Fibroblast of villous mesenchyme (primary cell): ENCODE measurements at regions not wholly inside any gene's neighbourhood (a gene's known extent, or its start where the extent isn't known, plus 50 kb on each side); places are given as distances from the start of the nearest gene placed in this dataset.
A peak's percentile ranks its signal among the peaks of the same experiment; 100 is the strongest.
"Not testable (repeated sequence)": the region's sequence is repeated elsewhere in the genome, so short reads cannot be mapped to it uniquely, and the experiment has no call there.

ENCODE experiments used
- DNase-seq: peaks from one replicate; pipeline ENCODE4 v3.0.0-alpha.2; 2010; ENCODE audit warnings: low read depth
- H3K4me3 ChIP-seq: 2 replicates; pipeline ENCODE4 v1.5.1; 2011; ENCODE audit warnings: low read depth, mild to moderate bottlenecking, low read length

DNA sequence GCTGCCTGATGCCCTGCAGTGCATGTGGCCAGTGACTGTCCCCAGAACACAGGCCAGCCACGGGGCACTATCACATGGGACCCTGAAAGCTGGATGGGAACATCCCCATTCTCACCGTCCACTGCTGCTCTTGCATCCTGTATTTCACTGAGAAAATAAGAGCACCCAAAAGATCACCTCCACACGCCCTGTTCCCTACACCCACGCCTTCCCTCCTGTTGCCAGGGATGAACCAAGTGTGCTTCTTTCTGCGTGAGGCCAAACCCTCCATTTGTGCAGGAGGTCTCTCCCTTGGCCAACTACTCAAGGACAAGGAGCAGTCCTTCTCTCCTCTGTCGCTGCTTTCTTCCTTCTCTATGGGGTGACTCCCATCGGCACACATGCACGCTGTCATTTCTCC is 118.3 kb downstream of the LRRC37A3 start:
- DNase-seq, H3K4me3 ChIP-seq: not testable (repeated sequence)

DNA sequence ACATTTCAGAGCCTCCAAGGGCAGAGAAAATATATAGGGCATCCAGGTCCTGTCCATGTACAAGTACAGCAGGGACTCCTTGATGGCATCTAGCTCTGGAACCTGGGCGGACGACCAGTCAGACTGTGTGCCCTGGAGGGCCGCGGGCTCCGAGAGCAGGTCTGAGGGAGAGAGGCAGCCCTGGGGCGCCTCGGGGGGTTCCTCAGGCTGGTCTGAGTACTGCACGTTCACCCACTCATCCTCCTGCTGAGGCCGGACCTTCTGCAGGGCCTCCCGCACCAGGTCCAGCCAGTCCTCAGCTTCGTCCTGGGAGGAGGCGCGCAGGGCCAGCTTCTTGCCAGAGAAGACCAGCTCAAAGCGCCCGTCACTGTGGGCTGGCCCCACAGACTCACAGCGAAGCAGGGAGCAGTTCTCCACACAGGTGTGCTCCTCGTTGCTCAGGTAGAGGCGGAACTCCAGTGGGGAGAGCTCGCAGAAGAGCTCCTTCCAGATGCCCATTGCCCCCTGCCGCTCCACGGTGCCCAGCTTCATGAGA is 118.8 kb downstream of the LRRC37A3 start:
- DNase-seq, H3K4me3 ChIP-seq: not testable (repeated sequence)

DNA sequence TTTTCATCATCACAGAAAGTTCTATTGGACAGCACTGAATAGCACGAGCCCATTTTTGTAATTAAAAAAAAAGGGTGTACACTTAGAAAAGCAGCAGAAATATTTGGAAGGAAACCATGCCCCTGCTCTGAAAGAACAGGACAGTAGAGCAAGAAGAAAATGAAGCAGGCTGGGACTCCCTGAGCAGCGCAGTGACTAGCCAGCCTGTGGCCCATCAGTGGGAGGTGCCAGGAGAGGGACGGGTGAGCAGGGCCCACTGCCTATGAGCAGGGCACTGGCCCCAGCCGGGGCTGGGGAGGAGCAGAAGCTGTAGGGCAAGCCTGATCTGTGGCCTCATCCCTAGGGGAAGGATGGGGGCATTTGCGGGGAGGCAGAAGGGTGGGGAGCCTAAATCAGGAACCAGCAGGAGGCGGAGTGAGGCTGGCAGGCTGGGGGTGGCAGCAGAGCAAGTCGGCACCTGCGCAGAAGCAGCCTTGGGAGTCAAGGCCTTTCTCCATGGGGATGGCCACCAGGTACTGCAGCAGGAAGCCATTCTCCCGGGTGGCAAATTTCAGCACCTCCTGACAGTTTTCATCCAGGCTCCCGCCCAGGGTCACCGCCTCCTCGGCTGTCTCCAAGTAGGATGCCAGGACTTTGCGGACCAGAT is 119.6 kb downstream of the LRRC37A3 start:
- H3K4me3 ChIP-seq, DNase-seq: not testable (repeated sequence)

DNA sequence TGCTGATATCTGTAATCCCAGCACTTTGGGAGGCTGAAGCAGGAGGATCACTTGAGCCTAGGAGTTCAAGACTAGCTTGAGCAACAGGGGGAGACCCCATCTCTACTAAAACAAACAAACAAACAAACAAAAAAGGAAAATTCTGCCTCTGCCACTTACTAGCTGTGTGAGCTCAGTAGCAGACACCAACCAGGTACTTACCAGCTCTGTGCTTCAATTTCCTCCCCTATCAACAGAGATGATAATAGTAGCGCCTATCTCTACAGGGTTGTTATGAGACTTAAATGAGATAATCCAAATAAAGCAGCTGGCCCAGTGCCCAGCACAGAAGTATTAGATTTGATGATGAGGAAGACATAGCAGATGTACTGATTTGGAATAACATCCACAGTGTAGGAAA is 120.3 kb downstream of the LRRC37A3 start:
- DNase-seq, H3K4me3 ChIP-seq: not testable (repeated sequence)

DNA sequence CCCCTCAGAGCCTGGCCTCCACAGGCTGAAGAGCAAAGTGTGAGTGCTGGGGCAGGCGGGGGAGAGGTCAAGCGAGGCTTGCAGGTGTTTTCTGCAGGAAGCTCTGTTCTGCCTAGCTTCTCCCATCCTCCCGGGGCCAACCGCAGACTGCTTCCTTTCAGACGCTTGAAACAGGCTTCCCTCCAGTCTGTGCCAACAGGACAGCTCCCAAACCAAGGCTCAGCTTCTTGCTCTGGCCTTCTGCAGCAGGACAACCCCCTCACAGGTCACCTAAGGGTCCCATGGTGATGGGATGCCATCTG is 120.8 kb downstream of the LRRC37A3 start:
- not testable (repeated sequence) for H3K4me3 ChIP-seq, DNase-seq

DNA sequence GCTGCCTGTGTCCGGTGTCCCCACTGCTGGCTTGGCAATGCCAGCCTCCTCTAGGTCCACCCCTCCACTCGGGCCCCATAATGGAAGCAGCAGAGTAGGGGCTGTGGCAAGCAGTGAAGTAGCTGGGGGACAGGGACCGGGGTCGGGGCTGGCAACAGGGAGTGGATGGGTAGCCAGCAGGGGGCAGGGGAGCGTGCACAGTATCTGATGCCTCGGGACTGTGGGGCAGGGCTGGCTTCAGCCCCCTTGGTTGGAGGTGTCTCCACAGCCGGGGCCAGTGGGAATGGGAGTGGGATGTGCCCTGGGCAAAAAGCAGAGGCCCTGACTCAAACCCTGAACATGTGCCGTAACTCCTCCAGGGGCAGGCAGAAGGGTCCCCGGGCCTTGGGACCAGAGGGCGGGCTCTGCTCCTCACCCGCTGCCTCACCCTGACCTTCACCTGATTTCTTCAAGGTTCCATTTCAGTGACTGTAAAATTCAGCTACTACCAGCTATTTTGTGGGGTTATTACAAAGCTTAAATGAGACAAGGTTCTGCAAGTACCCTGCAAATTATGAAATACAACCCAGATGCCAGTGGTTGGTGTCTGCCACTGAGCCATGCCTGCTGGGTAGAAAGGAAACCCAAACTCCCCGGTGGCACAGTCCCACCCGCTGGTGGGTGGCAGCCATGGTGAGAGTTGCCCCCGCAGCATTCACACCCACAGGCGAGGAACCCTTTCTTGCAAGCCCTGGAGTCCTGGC is 121.4 kb downstream of the LRRC37A3 start:
- not testable (repeated sequence) for H3K4me3 ChIP-seq, DNase-seq

DNA sequence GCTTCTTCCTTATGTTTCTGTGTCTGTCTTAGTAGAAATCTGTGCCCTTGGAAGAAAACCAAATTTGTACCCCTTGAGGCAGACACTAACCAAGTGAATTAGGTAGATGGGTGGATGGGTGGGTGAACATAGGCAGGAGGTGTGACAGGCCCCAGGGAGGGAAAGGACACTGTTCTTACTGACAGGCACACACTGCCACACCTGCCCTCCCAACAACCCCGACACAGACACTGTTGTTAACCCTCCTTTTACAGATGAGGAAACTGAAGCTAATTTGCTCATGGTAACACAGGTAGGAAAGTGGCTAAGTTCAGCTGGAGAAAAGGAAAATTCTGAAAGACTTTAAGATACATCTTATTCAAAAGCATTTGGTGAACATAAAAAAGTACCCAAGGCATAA is 123.9 kb downstream of the LRRC37A3 start:
- DNase-seq, H3K4me3 ChIP-seq: not testable (repeated sequence)

DNA sequence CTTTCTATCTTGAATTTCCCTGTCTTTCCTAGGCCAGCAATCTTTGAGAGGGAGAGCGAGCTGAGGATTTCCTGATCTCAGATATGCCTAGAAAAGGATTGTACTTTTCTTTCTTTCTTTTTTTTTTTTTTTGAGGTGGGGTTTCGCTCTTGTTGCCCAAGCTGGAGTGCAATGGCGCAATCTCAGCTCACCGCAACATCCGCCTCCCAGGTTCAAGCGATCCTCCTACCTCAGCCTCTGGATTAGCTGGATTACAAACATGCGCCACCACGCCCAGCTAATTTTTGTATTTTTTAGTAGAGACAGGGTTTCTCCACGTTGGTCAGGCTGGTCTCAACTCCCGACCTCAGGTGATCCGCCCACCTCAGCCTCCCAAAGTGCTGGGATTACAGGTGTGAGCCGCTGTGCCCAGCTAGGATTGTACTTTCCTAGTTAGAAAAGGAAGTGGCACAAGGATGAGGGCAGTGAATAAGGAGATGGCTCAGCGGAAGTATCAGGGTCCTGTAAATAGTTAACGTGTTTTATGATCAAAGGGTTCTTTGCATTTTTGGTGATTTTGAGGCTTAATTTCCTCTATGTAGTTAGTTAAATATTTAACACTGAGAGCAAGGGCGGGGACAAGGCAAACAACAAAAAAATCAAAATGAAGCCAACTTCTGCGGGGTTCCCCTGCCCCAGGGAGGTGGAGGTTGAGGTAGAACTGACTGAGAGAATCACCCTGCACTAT is 124.6 kb downstream of the LRRC37A3 start:
- H3K4me3 ChIP-seq, DNase-seq: not testable (repeated sequence)

DNA sequence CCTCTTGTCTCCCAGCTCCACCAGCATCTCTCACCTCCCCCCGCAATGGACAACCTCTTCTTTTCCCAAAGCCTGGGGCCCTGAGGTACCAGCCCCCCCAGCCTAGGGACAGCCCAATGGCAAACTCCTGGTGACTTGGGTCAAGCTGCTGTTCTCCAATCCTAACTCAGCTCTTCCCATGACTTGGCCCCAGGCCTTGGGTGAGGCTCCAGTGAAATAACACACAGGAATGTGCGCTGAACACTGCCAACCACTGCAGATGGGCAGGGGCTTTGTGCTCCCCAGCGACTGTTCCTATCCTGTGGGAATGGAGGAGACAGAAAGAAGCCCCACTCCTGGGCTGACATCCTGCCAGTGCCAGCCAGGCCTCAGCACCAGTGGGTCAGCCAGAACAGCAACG is 125.2 kb downstream of the LRRC37A3 start:
- not testable (repeated sequence) for DNase-seq, H3K4me3 ChIP-seq

DNA sequence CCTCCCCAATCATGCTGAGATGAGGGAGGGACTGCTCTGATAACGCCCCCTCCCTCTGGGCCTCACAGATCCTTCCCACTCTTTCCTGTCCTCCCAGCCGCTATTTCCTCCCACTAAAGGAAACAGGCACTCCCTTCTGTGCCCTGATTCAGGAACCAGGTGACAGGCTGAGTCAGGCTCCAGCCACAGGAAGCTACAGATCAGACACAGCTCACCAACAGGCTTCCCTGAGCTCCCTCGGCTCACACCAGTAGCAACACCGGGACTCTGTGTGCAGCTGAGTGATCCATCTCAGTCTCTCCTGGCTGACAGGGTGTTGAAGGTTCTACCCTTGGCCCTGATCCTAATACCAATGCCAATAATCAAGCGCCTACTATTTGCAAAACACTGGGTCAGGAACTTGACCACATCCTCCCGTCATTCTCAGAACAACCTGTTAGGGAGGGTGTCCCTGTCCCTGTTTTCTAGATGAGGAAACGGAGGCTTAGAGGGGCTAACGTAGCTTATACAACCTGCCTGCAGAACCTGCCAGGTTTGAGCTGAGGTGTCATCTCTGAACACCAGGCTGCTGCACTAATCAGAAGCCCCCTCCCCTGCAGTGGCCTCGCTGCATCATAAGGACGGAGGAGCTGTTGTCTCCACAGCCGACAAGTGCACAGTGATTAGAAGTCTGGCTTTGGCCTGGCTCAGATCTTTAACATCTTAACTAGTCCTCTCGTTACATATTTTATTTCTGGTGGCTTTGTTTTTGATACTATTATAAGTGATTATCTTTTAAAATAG is 126.3 kb downstream of the LRRC37A3 start:
- not testable (repeated sequence) for H3K4me3 ChIP-seq
- peak; percentile 61 for DNase-seq

DNA sequence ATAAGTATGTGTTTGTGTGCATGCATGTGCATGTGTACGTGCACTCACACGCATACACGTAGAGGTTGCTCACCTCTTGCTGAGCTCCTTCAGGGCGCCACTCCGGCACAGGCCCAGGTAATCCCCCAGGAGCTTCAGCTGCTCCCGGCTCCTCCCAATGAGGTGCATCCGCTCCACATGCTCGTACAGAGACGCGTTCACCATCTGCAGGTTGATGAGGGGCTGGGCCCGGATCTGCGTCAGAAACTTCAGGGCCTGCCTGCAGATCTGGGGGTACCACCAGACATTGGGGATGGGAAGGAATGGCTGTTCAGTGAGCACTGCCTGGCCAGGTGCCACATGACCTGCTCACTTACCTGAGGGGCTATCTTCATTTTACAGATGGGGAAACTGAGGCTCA is 127.0 kb downstream of the LRRC37A3 start:
- H3K4me3 ChIP-seq, DNase-seq: not testable (repeated sequence)

DNA sequence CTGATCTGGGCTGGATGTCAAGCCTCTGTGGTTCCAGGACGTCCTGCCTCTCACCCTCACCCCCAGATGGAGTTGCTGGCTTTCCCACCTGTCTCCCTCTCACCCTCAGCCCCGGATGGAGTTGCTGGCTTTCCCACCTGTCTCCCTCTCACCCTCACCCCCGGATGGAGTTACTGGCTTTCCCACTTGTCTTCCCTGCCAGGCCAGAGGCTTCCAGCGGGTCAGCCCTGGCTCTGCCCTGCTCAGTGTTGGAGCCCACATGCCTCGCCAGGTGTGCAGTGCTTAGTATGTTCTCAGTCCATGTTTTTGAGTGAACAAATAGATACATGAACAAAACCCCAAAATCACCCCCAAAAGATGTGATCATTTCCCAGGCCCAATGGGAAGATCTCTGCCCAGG is 127.6 kb downstream of the LRRC37A3 start:
- H3K4me3 ChIP-seq, DNase-seq: not testable (repeated sequence)

DNA sequence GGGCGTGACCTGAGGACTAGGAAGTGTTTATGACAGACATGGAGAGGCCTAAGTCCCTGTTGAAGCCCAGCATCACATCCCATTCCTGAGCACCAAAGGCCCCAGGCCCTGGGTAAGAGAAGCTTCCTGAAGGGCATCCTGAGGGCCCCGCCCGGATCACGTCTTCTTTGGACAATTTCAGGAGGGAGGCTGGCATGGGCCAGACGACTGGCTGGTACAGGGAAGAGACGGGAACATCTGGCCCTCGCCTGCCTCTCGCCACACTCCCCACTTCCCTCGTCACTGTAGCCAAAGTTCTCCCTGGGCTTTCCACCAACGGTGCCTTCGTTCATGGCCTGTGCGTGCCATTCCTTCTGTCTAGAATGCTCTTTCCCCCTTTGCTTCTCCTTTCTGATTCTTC is 128.1 kb downstream of the LRRC37A3 start:
- not testable (repeated sequence) for DNase-seq

DNA sequence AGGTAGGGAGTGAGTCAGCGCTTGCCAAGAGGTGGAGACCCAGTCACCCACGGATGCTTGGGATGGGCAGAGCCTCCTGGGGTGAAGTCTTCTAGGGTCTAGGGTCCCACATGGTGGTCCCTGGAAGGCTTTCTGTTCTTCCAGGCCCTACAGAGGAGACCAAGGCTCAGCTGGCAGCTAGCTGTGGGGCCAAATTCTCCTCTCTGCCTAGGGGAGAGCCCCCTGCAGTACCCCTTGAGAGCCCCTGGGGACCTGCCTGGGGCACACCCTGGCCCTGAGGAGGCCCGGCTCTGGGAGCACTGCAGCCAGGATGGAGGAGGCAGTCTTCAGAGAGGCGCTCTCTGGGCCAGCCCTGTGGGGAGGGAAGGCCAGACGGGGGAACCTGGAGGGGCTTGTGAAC is 128.6 kb upstream of the SMURF2 start:
- H3K4me3 ChIP-seq, DNase-seq: not testable (repeated sequence)

More for the DNA sequence above, 128.1 kb downstream of the LRRC37A3 start:
- not testable (repeated sequence) for H3K4me3 ChIP-seq

DNA sequence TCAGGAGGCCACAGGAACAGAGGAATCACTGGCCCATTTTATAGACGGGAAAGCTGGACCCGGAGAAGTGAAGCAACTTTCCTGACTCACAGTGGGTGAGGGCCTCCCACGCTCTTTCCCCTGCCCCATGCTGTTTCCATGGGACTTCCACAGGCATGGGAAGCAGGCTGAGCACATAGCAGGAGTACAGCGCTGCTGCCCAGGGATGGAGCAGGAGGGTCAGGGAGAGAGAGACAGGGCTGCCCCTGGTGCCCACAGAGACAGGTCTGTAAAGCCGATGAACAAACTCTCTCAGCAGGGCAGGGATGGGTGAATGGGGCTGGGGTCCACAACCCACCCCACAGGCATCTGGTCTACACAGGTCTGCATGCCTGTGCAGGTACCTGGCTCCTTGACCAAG is 128.1 kb upstream of the SMURF2 start:
- H3K4me3 ChIP-seq, DNase-seq: not testable (repeated sequence)

DNA sequence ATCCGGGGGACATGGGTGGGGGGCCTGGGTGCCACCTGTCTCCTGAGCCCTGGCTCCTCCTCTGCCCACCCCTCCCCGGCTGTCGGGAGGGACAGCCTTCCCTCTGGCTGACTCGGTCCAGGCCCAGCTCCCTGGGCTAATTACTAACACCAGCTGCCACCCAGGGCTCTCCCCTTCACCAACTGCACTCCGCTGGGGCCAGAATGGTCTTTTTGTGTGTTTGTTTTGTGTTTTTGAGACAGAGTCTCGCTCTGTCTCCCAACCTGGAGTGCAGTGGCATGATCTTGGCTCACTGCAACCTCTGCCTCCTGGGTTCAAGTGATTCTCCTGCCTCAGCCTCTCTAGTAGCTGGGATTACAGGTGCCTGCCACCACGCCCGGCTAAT is 126.9 kb upstream of the SMURF2 start:
- DNase-seq, H3K4me3 ChIP-seq: not testable (repeated sequence)
